GM10266 (cell line): ENCODE measurements at regions not wholly inside any gene's neighbourhood (a gene's known extent, or its start where the extent isn't known, plus 50 kb on each side); places are given as distances from the start of the nearest gene placed in this dataset.
A peak's percentile ranks its signal among the peaks of the same experiment; 100 is the strongest.

Source experiments
- DNase-seq: peaks from one replicate; pipeline ENCODE4 v3.0.0; 2012; ENCODE audit errors: extremely low spot score
- CTCF ChIP-seq: IDR thresholded peaks from 2 replicates; pipeline ENCODE4 v1.5.1; 2012; ENCODE audit warnings: mild to moderate bottlenecking, low read depth; ENCODE audit not compliant: control insufficient read depth, insufficient read depth; ENCODE audit errors: missing control alignments

GRCh38 chr15:38678281-38678680 lies 113.7 kb upstream of the RASGRP1 start:
- no peak for DNase-seq
- no peak for TF ChIP-seq CTCF

- no peak for TF ChIP-seq CTCF
- no peak for DNase-seq
These were observed 116.2 kb upstream of the RASGRP1 start for GRCh38 chr15:38680775-38681174.

- DNase-seq = no peak
- TF ChIP-seq CTCF = no peak
These were observed 117.7 kb upstream of the RASGRP1 start for GRCh38 chr15:38682363-38682762.

- no peak for TF ChIP-seq CTCF
- DNase-seq = no peak
These were observed 118.2 kb upstream of the RASGRP1 start for GRCh38 chr15:38682861-38683260.

GRCh38 chr15:38683382-38684242 lies 119.0 kb upstream of the RASGRP1 start:
- DNase-seq = peak; percentile 43

GRCh38 chr15:38684440-38685010 lies 119.9 kb upstream of the RASGRP1 start:
- no peak for TF ChIP-seq CTCF
- DNase-seq = no peak

More at GRCh38 chr15:38683382-38684242, 119.0 kb upstream of the RASGRP1 start:
- peak; percentile 91 for TF ChIP-seq CTCF

GRCh38 chr15:38685686-38686339 lies 121.2 kb upstream of the RASGRP1 start:
- no peak for TF ChIP-seq CTCF
- DNase-seq = no peak
